NT2/D1 (cell line): ENCODE measurements at regions not wholly inside any gene's neighbourhood (a gene's known extent, or its start where the extent isn't known, plus 50 kb on each side); places are given as distances from the start of the nearest gene placed in this dataset.
"Not testable (repeated sequence)": the region's sequence is repeated elsewhere in the genome, so short reads cannot be mapped to it uniquely, and the experiment has no call there.

Experiments
- SUZ12 ChIP-seq: IDR thresholded peaks from 2 replicates; pipeline ENCODE4 v1.6.1; 2011; ENCODE audit not compliant: insufficient read length, insufficient read depth; ENCODE audit errors: extremely low read depth
- YY1 ChIP-seq: IDR thresholded peaks from 2 replicates; pipeline ENCODE4 v1.6.1; 2011; ENCODE audit not compliant: insufficient read length, insufficient read depth
- ZNF274 ChIP-seq: IDR thresholded peaks from 2 replicates; pipeline ENCODE4 v1.6.1; 2011; ENCODE audit warnings: mild to moderate bottlenecking, low read depth, low read length

GRCh38 chr5:36410672-36411071, 109.0 kb upstream of the RANBP3L start:
- not testable (repeated sequence) for TF ChIP-seq YY1, ZNF274, SUZ12
